ENCODE measurements at regions not wholly inside any gene's neighbourhood (a gene's known extent, or its start where the extent isn't known, plus 50 kb on each side); places are given as distances from the start of the nearest gene placed in this dataset.

- TF ChIP-seq CTCF (IDR thresholded peaks at IDR 0.05 in 8 of 11, conservative IDR thresholded peaks at IDR 0.05 in 3 of 11) (no peak), POLR2AphosphoS5 (IDR thresholded peaks at IDR 0.05) (no peak), POLR2A (IDR thresholded peaks at IDR 0.05) (no peak)
Observed at GRCh38 chr12:70011353-70011752, 186.3 kb downstream of the MYRFL start.

Data from spleen (tissue), 7 donors.